Left hindlimb (tissue), 1 donor: ENCODE measurements at regions not wholly inside any gene's neighbourhood (a gene's known extent, or its start where the extent isn't known, plus 50 kb on each side); places are given as distances from the start of the nearest gene placed in this dataset.

ENCODE experiments used
- DNase-seq: peaks from one replicate; pipeline ENCODE4 v3.0.0-alpha.2; 2018

DNA sequence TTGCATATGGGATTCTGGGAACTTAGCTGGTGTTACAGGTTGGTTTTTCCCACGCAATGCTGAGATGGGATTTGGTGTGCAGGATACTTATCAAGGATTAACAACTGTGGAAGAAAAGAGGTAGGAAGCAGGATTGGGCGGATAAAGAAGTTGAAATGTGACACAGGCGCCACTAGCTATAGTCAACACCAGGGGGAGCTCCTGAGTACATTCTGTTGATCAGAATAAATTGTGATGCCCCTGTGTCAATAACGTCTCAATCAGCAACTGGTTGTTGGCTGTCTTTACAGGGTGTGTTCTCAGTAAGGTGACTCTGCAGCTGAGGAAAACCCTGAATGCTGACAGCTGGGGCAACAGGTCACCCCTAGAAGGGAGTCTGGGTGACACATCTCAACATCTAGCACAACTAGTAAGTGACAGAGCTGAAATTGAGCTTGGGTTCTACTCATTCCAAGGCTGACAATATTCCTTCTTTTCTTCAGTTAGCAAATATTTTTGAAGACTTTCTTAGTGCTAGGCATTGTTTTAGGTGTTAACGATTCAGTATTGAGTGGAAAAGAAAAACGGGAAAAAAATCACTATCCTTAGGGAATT is 143.0 kb downstream of the ARL6IP6 start:
- DNase-seq, result no peak

DNA sequence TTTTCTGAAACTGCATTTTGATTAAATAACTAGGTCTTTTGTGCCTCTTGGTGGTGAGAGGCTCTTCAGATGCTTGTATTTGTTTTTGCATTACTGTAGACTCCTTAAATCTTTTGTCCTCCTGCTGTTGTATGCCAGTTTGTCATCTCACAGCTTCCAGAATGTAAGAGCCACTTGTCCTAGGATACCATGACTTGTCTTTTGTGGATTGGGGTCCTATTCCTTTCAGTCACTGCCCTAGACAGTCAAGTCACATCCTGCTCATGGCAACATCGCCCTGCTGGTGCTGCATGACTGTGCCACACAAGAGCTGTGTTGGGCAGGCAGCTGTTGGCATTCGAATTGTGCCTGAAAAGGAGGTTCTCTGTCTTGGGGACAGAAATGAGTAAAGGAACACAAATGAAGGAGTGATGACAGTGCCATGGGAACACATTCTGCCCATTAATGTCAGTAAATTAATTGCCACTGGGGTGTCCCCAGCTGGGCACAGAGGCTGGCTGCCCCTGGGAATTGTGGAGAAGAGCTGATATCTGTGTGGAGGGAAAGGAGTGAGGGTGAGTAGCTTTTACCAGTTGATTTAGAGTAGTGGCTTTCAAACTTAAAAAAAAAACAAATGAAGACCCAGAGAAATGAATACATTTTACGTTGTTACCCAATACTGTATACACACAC is 140.3 kb downstream of the ARL6IP6 start:
- DNase-seq, result no peak

DNA sequence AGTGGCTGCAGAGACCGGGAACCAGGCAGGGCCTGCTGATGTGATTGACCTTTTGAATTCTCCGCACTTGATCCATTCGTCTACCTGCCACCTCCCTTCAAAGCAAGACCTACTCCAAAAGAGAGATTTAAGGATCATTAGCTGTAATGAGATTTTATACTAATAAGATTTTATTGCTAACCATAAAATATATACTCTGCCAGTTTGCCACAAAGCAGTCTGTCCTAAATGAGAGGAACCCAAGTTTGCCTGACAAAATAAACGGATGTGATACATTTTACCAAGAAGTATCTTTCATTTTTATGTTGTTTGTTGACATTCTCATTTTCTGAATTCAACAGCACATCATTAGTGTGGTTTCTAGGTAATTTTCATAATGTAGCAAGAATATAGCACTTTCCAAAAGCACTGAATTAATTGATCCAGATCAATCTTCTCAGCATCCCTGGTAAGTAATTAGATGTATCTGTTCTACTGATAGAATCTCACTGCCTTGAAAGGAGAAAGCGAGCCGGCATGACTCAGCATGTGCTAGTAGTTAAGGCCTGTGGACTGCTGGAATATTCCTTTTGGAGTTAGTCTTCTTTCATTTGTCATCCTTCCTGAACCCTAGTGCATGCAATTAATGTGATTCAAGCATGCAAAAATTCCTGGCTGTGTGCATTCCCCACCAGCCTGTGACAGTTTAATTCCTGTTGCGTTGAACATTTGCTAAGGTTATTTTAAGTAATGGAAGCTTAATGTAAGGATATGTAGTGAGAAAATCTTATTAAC is 128.5 kb downstream of the ARL6IP6 start:
- no peak for DNase-seq

DNA sequence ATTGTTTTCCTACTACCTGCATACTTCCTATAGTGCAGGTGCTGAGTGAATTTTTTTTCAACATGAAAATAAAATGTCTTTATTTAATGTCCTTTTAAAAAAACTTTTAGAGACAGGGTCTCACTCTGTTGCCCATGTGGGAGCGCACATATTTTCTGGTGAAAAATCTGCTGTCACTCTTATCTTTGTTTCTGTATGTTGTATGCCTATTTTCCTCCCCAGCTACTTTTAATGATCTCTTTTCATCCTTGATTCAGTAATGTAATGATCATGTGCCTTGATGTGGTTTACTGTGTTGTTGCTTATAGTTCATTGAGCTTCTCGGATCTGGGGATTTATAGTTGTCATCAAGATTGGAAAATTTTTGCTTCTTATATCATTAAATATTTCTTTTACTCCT is 117.3 kb downstream of the ARL6IP6 start:
- no peak for DNase-seq

DNA sequence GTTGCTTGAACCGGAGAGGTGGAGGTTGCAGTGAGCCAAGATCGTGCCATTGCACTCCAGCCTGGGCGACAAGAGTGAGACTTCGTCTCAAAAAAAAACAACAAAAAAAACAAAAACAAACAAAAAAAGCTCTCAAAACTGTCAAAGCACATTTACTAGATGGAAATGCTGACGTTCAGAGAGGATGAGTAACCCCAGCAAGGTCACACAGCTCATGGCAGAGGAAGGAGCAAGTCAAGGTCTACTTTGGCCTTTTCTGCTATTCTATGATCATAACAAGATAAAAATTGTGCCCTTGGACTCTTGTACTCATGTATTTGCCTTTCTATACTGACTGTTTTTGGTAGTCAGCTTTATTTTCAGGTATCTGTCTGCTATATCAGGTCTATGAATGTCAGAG is 109.5 kb downstream of the ARL6IP6 start:
- no peak for DNase-seq

DNA sequence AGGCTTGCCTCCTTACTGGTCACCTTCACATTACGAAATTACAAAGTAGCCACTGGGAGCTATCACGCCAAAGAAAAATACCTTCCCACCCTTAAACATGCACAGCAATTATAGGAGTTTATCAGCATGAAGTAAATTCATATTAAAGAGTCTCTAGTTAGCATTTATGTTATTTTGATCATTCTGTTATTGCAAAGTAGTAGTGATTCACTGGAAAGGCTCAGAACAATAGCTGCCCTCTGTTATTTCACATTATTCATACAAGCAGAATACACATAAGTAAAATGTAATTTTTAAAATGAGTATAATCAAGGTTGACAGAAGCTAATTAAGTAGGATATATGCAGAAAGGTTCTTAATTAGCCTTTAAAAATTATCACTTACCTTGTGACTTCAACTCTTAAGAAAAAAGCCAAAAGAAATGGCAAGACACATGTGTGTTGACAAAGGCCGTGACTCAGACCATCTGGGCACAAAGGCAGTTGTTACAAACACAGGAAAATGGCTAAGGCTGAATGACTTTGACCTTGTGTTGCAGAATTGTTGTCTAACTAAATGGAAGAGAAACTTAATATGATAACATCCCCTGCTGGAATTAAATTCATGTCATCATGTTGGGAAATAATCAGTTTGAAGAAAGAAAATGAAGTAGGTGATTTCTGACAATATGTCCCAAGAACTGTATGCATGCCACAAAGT is 108.3 kb downstream of the ARL6IP6 start:
- no peak for DNase-seq

DNA sequence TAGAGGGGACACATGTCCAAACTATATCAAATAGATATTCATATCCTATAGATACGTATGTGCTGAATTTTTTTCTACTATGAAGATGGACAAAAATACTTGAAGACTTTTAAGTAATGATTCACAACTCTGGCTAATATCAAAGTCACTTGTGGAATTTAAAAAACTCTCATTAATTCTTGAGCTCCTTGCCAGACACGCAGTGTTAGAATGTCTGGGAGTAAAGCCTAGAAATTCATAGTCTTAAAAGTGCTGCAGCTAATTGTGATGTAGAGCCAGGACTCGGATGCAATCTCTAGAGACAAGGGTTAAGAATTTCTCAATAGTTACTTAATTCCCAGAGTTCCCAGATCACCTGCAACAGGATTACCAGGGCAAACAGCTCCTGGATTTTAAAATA is 107.4 kb downstream of the ARL6IP6 start:
- DNase-seq, result no peak

DNA sequence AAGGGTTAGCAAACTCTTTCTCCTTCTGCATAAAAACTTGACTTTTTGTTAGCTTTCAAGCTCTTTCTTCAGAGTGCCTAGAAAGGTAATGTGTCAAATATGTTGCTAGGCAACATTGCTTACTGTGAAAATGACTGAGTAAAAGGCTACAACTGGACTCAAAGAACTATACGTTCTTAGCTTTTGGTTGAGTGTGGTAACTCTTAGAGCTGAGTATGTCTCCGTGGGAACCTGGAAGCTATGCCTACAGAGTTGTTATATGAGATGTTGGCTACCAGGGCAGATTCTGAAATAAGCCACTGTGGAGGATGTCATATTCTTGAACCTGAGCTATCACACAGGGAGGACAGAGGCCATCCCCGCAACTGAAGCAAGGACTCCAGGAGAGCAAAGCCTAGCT is 105.5 kb downstream of the ARL6IP6 start:
- DNase-seq, result no peak

DNA sequence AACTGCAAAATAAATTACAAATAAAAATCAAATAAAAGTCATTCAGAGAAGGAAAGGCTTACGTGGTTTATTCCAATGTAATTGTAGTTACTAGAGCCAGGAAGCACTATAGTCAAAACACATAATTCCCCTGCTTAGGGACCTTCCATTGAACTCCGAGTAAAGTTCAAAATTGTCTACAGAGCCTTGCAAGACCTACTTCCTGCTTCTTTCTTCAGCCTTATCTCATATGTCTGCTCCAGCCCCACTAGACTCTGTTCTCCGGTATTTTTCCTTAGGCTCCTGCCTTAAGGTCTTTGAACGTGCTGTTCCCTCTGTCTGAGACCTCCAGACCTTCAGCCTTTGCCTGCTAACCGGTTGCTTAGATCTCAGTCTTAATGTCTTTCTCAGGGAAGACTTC is 104.3 kb downstream of the ARL6IP6 start:
- DNase-seq, result no peak

DNA sequence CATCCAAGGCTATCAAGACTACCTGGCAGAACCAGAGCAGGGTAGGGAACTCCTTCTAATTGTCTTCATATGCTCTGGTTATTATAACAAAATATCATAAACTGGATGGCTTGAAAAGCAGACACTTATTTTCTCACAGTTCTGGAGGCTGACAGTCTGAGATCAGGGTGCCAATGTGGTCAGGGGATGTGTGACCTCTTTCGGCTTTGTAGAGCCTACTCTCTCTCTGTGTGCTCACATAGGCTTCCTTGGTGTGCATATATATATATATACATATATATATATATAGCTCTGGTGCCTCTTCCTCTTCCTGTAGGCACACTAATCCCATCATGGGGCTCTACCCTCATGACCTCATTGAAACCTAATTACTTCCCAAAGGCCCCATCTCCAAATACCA is 101.6 kb downstream of the ARL6IP6 start:
- DNase-seq, result no peak

DNA sequence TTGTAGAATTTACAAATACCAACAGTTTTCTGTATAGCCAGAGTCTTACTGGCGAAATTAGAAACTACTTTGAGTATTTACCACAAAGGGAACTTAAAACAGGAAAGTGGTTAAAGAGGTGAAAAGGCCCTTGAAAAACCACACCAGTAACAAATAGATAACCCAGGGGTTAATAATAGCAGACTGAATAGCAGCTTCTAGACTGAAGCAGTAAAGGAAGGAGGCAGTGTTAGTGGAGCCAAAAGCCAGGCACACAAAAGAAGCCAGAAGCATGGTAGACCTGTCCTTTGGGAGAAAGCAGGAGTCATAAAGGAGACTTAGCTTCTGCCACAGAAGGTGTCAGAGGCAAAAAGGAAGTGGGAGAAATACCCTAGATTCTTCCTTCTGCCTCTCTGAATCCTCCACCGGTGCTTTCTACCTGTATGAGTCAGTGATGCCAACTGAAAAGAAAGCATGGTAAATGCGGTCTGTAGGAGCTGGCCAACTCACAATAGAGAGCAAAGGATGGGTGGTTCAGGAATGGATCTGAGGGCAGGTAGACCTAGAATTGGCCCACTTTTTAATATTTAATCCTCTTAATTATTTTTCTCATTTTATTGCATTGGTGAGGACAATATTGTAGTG is 97.3 kb downstream of the ARL6IP6 start:
- DNase-seq, result no peak

DNA sequence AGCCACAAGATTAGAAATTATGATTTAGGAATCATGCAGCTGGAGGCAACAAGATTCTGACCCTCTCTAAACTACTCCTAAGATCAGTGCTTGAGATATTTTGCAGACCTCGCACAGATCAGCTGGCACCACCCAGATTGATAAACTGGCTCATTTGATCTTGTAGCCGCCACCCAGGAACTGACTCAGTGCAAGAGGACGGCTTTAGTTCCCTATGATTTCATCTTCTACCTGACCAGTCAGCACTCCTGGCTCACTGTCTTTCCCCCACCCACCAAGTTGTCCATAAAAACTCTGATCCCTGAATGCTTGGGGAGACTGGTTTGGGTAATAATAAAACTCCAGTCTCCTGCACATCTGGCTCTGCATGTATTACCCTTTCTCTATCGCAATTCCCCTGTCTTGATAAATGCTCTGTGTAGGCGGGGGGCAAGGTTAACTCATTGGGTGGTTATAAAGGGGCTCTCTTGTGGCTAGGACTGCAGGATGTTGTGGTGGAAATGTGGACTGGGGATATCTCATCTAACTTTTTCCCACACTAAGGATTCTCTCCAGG is 96.1 kb downstream of the ARL6IP6 start:
- no peak for DNase-seq

DNA sequence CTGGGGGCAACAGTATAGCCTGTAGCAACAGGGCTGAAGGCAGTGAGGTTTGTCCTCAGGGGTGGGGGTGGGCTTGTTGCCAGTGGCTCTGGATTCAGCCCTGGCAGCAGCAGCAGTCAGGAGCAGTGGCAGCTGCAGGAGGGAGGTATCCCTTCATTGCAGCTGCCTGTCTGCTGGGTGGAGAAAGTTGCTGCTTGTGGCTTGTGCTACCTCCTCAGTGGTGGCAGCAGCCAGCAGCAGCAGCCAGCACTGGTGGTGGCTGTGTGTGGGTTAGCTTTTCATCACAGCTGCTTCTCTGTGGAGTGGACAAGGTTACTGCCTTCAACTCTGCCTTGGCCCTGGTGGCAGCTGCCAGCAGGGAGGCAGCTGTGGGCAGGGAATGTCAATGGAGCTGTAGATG is 94.9 kb downstream of the ARL6IP6 start:
- DNase-seq, result peak; percentile 41
